ENCODE measurements at regions not wholly inside any gene's neighbourhood (a gene's known extent, or its start where the extent isn't known, plus 50 kb on each side); places are given as distances from the start of the nearest gene placed in this dataset.

- peak; percentile 28 for DNase-seq
These were observed 223.1 kb downstream of the GLI2 start for GRCh38 chr2:120958623-120959366.

- DNase-seq, result no peak
These were observed 223.8 kb downstream of the GLI2 start for GRCh38 chr2:120959426-120959825.

GRCh38 chr2:120960770-120961366, 225.2 kb downstream of the GLI2 start:
- DNase-seq, result no peak

- DNase-seq, result no peak
These were observed 225.7 kb downstream of the GLI2 start for GRCh38 chr2:120961396-120961795.

- DNase-seq, result no peak
These were observed 228.5 kb downstream of the GLI2 start for GRCh38 chr2:120963997-120964705.

GRCh38 chr2:120964819-120965218, 229.2 kb downstream of the GLI2 start:
- DNase-seq, result no peak

- DNase-seq, result no peak
These were observed 231.0 kb downstream of the GLI2 start for GRCh38 chr2:120966510-120967254.

- no peak for DNase-seq
These were observed 232.8 kb downstream of the GLI2 start for GRCh38 chr2:120968307-120969015.

GRCh38 chr2:120969613-120970355, 234.1 kb downstream of the GLI2 start:
- no peak for DNase-seq

- DNase-seq, result no peak
These were observed 236.2 kb downstream of the GLI2 start for GRCh38 chr2:120971866-120972265.

- DNase-seq, result no peak
These were observed 236.6 kb downstream of the GLI2 start for GRCh38 chr2:120972286-120972685.

GRCh38 chr2:120973196-120973595, 237.5 kb downstream of the GLI2 start:
- DNase-seq, result no peak

- no peak for DNase-seq
These were observed 239.3 kb downstream of the GLI2 start for GRCh38 chr2:120974950-120975349.

GRCh38 chr2:120976501-120977307, 241.0 kb downstream of the GLI2 start:
- DNase-seq, result no peak

GRCh38 chr2:120977582-120978358, 242.1 kb downstream of the GLI2 start:
- DNase-seq, result no peak

- DNase-seq, result no peak
These were observed 242.8 kb downstream of the GLI2 start for GRCh38 chr2:120978359-120979050.

- no peak for DNase-seq
These were observed 243.7 kb downstream of the GLI2 start for GRCh38 chr2:120979398-120979797.

GRCh38 chr2:120979921-120980320, 244.3 kb downstream of the GLI2 start:
- no peak for DNase-seq

- DNase-seq, result no peak
These were observed 245.8 kb downstream of the GLI2 start for GRCh38 chr2:120981443-120981842.

- no peak for DNase-seq
These were observed 246.9 kb downstream of the GLI2 start for GRCh38 chr2:120982598-120982997.
